ENCODE measurements at regions not wholly inside any gene's neighbourhood (a gene's known extent, or its start where the extent isn't known, plus 50 kb on each side); places are given as distances from the start of the nearest gene placed in this dataset.

DNA sequence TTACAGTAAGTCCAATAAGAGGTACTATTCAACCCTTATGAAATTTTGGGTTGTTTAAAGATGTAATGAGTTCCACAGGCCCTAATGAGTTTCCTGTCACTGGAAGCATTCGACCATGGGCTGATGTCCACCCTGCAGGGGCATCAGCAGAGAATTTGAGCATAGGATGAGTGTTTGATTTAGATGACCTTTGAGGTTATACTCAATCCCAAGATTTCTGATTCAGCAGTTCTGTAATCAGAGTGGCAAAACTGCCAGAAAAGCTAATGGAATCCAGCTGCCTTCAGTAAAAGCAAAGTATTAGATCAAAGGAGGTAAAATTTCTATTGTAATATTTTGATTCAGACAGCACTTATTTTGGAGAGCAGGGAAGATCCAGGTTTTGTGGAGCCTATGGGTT, 68.3 kb downstream of the COX7C start (continued):
- TF ChIP-seq, protein P1, sequence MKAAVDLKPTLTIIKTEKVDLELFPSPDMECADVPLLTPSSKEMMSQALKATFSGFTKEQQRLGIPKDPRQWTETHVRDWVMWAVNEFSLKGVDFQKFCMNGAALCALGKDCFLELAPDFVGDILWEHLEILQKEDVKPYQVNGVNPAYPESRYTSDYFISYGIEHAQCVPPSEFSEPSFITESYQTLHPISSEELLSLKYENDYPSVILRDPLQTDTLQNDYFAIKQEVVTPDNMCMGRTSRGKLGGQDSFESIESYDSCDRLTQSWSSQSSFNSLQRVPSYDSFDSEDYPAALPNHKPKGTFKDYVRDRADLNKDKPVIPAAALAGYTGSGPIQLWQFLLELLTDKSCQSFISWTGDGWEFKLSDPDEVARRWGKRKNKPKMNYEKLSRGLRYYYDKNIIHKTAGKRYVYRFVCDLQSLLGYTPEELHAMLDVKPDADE (IDR thresholded peaks at IDR 0.05): no peak
- TF ChIP-seq EZH2 (IDR thresholded peaks at IDR 0.05; ENCODE audit: low read depth, unreplicated experiment): no peak
- no peak for TF ChIP-seq EZH2phosphoT487 (IDR thresholded peaks at IDR 0.05; ENCODE audit: unreplicated experiment)

DNA sequence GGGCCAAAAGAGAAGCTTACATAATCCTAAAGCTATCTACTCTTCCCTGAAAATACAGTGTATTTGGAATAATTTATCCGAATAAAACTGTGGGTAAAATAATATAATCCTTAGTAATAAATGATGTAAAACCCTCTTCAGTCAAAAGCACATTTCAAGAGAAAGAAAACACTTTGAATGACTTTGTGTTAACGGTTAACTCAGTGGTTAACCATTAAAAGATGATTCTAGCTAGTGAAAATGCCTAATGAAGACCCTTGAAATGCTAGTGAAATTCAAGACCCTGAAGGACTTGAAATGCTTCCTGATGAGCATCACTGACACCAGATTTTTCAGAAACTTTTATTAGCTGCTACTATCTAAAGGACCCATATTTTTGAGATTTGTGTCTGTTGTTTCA, 70.7 kb downstream of the COX7C start:
- Mint-ChIP-seq H3K27ac (no peak overlapping the region), H3K4me1 (no peaks in the 10 kb centered on the region), H3K36me3 (ENCODE audit: low read depth) (no peaks in the 10 kb centered on the region), H3K27me3 (ENCODE audit: insufficient read depth, low read depth, poor library complexity) (peaks cover 3% of the 10 kb centered on the region), H3K9me3 (no peaks in the 10 kb centered on the region), H3K4me3 (no peak overlapping the region)
- ATAC-seq (no peak), DNase-seq (ENCODE audit: low spot score) (no peak)
- no peak overlapping the region for H3K27ac ChIP-seq (ENCODE audit: low read depth)
- no peak overlapping the region for H3K4me3 ChIP-seq
- H3K4me2 ChIP-seq: no peak overlapping the region
- TF ChIP-seq, protein P2, sequence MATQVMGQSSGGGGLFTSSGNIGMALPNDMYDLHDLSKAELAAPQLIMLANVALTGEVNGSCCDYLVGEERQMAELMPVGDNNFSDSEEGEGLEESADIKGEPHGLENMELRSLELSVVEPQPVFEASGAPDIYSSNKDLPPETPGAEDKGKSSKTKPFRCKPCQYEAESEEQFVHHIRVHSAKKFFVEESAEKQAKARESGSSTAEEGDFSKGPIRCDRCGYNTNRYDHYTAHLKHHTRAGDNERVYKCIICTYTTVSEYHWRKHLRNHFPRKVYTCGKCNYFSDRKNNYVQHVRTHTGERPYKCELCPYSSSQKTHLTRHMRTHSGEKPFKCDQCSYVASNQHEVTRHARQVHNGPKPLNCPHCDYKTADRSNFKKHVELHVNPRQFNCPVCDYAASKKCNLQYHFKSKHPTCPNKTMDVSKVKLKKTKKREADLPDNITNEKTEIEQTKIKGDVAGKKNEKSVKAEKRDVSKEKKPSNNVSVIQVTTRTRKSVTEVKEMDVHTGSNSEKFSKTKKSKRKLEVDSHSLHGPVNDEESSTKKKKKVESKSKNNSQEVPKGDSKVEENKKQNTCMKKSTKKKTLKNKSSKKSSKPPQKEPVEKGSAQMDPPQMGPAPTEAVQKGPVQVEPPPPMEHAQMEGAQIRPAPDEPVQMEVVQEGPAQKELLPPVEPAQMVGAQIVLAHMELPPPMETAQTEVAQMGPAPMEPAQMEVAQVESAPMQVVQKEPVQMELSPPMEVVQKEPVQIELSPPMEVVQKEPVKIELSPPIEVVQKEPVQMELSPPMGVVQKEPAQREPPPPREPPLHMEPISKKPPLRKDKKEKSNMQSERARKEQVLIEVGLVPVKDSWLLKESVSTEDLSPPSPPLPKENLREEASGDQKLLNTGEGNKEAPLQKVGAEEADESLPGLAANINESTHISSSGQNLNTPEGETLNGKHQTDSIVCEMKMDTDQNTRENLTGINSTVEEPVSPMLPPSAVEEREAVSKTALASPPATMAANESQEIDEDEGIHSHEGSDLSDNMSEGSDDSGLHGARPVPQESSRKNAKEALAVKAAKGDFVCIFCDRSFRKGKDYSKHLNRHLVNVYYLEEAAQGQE (IDR thresholded peaks at IDR 0.05; ENCODE audit: unreplicated experiment): no peak
- TF ChIP-seq STAT1 (IDR thresholded peaks at IDR 0.05; ENCODE audit: unreplicated experiment) (no peak), JUNB (IDR thresholded peaks at IDR 0.05; ENCODE audit: unreplicated experiment) (no peak), EZH2phosphoT487 (IDR thresholded peaks at IDR 0.05; ENCODE audit: unreplicated experiment) (no peak), POLR2AphosphoS5 (IDR thresholded peaks at IDR 0.05; ENCODE audit: low read depth) (no peak), ZNF331 (CRISPR knock-in tag; IDR thresholded peaks at IDR 0.05; ENCODE audit: low read depth) (no peak), EZH2 (IDR thresholded peaks at IDR 0.05; ENCODE audit: low read depth, unreplicated experiment) (no peak), ZNF114 (CRISPR knock-in tag; IDR thresholded peaks at IDR 0.05) (no peak), NANOG (IDR thresholded peaks at IDR 0.05; ENCODE audit: borderline replicate concordance) (no peak), CREB1 (CRISPR knock-in tag; IDR thresholded peaks at IDR 0.05; ENCODE audit: low read depth) (no peak)
- TF ChIP-seq, protein P3, sequence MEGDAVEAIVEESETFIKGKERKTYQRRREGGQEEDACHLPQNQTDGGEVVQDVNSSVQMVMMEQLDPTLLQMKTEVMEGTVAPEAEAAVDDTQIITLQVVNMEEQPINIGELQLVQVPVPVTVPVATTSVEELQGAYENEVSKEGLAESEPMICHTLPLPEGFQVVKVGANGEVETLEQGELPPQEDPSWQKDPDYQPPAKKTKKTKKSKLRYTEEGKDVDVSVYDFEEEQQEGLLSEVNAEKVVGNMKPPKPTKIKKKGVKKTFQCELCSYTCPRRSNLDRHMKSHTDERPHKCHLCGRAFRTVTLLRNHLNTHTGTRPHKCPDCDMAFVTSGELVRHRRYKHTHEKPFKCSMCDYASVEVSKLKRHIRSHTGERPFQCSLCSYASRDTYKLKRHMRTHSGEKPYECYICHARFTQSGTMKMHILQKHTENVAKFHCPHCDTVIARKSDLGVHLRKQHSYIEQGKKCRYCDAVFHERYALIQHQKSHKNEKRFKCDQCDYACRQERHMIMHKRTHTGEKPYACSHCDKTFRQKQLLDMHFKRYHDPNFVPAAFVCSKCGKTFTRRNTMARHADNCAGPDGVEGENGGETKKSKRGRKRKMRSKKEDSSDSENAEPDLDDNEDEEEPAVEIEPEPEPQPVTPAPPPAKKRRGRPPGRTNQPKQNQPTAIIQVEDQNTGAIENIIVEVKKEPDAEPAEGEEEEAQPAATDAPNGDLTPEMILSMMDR (conservative IDR thresholded peaks at IDR 0.05; ENCODE audit: low read depth in 2 of 2): no peak
- TF ChIP-seq, protein P1 (IDR thresholded peaks at IDR 0.05): no peak
- no peaks in the 10 kb centered on the region for H3K79me2 ChIP-seq (replicated peaks; ENCODE audit: insufficient read depth)
- no peaks in the 10 kb centered on the region for H3K27me3 ChIP-seq (ENCODE audit: insufficient read depth)
- H4K20me1 ChIP-seq (replicated peaks; ENCODE audit: insufficient read depth): no peaks in the 10 kb centered on the region
- no peaks in the 10 kb centered on the region for H3K36me3 ChIP-seq (ENCODE audit: insufficient read depth)
- no peaks in the 10 kb centered on the region for H3K4me1 ChIP-seq (ENCODE audit: insufficient read depth)
- no peaks in the 10 kb centered on the region for H3K9me2 ChIP-seq (ENCODE audit: insufficient read depth)
- H2AFZ ChIP-seq: no peak overlapping the region
- H3F3A ChIP-seq (replicated peaks; ENCODE audit: low read depth): no peaks in the 10 kb centered on the region

Measured in GM23338 (cell line).